Islet of Langerhans (tissue), 1 donor: ENCODE measurements at regions not wholly inside any gene's neighbourhood (a gene's known extent, or its start where the extent isn't known, plus 50 kb on each side); places are given as distances from the start of the nearest gene placed in this dataset.

Experiments used
- FAIRE-seq: peaks from one replicate; lab custom pipeline; 2011; peaks lifted over from hg19 to GRCh38; lab: Jason Lieb, UNC

GRCh38 chr18:38619129-38619528 is 1053.5 kb upstream of the CELF4 start:
- FAIRE-seq, result no peak

- no peak for FAIRE-seq
Observed at GRCh38 chr18:38616306-38616705, 1050.7 kb upstream of the CELF4 start.

- FAIRE-seq, result no peak
Observed at GRCh38 chr18:38612904-38613303, 1047.3 kb upstream of the CELF4 start.

GRCh38 chr18:38611036-38611964 is 1045.7 kb upstream of the CELF4 start:
- FAIRE-seq, result no peak

- FAIRE-seq, result no peak
Observed at GRCh38 chr18:38606841-38607240, 1041.2 kb upstream of the CELF4 start.

GRCh38 chr18:38602341-38602740 is 1036.7 kb upstream of the CELF4 start:
- FAIRE-seq, result no peak

- no peak for FAIRE-seq
Observed at GRCh38 chr18:38587571-38587970, 1022.0 kb upstream of the CELF4 start.

- no peak for FAIRE-seq
Observed at GRCh38 chr18:38586327-38586726, 1020.7 kb upstream of the CELF4 start.

GRCh38 chr18:38579764-38580163 is 1014.2 kb upstream of the CELF4 start:
- FAIRE-seq, result no peak

GRCh38 chr18:38576916-38577315 is 1011.3 kb upstream of the CELF4 start:
- FAIRE-seq, result no peak

GRCh38 chr18:38576349-38576748 is 1010.8 kb upstream of the CELF4 start:
- no peak for FAIRE-seq

GRCh38 chr18:38575648-38576047 is 1010.0 kb upstream of the CELF4 start:
- no peak for FAIRE-seq

- no peak for FAIRE-seq
Observed at GRCh38 chr18:38575023-38575422, 1009.4 kb upstream of the CELF4 start.

GRCh38 chr18:38572554-38573111 is 1007.0 kb upstream of the CELF4 start:
- FAIRE-seq, result no peak

- no peak for FAIRE-seq
Observed at GRCh38 chr18:38571651-38572050, 1006.1 kb upstream of the CELF4 start.

- no peak for FAIRE-seq
Observed at GRCh38 chr18:38565513-38565912, 999.9 kb upstream of the CELF4 start.

GRCh38 chr18:38563396-38563980 is 997.9 kb upstream of the CELF4 start:
- FAIRE-seq, result no peak

GRCh38 chr18:38557006-38557405 is 991.4 kb upstream of the CELF4 start:
- FAIRE-seq, result no peak

- no peak for FAIRE-seq
Observed at GRCh38 chr18:38552732-38553321, 987.2 kb upstream of the CELF4 start.

GRCh38 chr18:38551881-38552280 is 986.3 kb upstream of the CELF4 start:
- FAIRE-seq, result no peak

GRCh38 chr18:38545071-38545470 is 979.5 kb upstream of the CELF4 start:
- FAIRE-seq, result no peak

GRCh38 chr18:38539856-38540255 is 974.3 kb upstream of the CELF4 start:
- no peak for FAIRE-seq

- no peak for FAIRE-seq
Observed at GRCh38 chr18:38539371-38539770, 973.8 kb upstream of the CELF4 start.
